Panc1 (cell line): ENCODE measurements at regions not wholly inside any gene's neighbourhood (a gene's known extent, or its start where the extent isn't known, plus 50 kb on each side); places are given as distances from the start of the nearest gene placed in this dataset.

ENCODE experiments used
- ATAC-seq: fragments of 200-7000 bp; cut with Tn5 transposase; 2 replicates; pipeline ENCODE4 v1.9.1; 2020; ENCODE audit warnings: mild to moderate bottlenecking, moderate library complexity
- BruUV-seq: library from RNA; stranded (reverse); fragments of 400-500 nt; replicated peaks from 2 replicates; lab custom pipeline; 2021; lab: Mats Ljungman, UMichigan
- CTCF ChIA-PET: fragments of 300-600 bp; sonication (Branson Sonifier 250); formaldehyde crosslinking; loops from one replicate; lab custom pipeline; 2022; ENCODE audit warnings: antibody characterized with exemption; lab: Charles Lee
- POLR2A ChIA-PET: fragments of 300-600 bp; sonication (Branson Sonifier 250); formaldehyde crosslinking; loops from one replicate; lab custom pipeline; 2022; ENCODE audit warnings: antibody characterized with exemption; lab: Charles Lee
- DNase-seq: peaks from one replicate; pipeline ENCODE4 v3.0.0-alpha.2; 2010; ENCODE audit warnings: low read depth, low spot score
- H3K27ac ChIP-seq: 2 replicates; pipeline ENCODE4 v1.5.1; 2011; ENCODE audit warnings: mild to moderate bottlenecking, low read length, inconsistent platforms
- H3K27me3 ChIP-seq: fragments of 200-500 bp; sonication (Bioruptor generic); 2 replicates; pipeline ENCODE4 v1.6.0; 2014; ENCODE audit warnings: low read length, inconsistent platforms; ENCODE audit not compliant: control insufficient read depth, insufficient read depth
- H3K36me3 ChIP-seq: fragments of 200-500 bp; sonication (Bioruptor generic); 2 replicates; pipeline ENCODE4 v1.5.1; 2014; ENCODE audit warnings: inconsistent platforms, mild to moderate bottlenecking, low read length, moderate library complexity; ENCODE audit not compliant: control insufficient read depth, insufficient read depth
- H3K4me1 ChIP-seq: 2 replicates; pipeline ENCODE4 v1.5.1; 2011; ENCODE audit warnings: inconsistent platforms, mild to moderate bottlenecking, low read length, moderate library complexity; ENCODE audit not compliant: control insufficient read depth, insufficient read depth
- H3K4me3 ChIP-seq, 2 experiments: 2 replicates each; pipeline ENCODE4 v1.5.1; 2011 to 2012; ENCODE audit warnings: low read depth in 2 of 2, low read length in 2 of 2, mild to moderate bottlenecking in 2 of 2, inconsistent platforms in 1 of 2, moderate library complexity in 1 of 2
- H3K9me3 ChIP-seq: fragments of 200-500 bp; sonication (Bioruptor generic); 2 replicates; pipeline ENCODE4 v1.5.1; 2014; ENCODE audit warnings: low read depth, mild to moderate bottlenecking, inconsistent platforms, low read length, moderate library complexity; ENCODE audit not compliant: control insufficient read depth, insufficient read depth
- POLR2AphosphoS5 ChIP-seq: IDR thresholded peaks from 2 replicates; pipeline ENCODE4 v1.6.1; 2012; ENCODE audit warnings: mild to moderate bottlenecking, low read depth, low read length, moderate library complexity
- REST ChIP-seq, 2 experiments: IDR thresholded peaks; 2 replicates each; pipeline ENCODE4 v1.6.1; 2011 to 2012; ENCODE audit warnings: low read depth in 2 of 2, control low read depth in 1 of 2, low read length in 1 of 2, mild to moderate bottlenecking in 1 of 2, moderate library complexity in 1 of 2; ENCODE audit not compliant: insufficient read depth in 1 of 2
- SIN3A ChIP-seq: IDR thresholded peaks from 2 replicates; pipeline ENCODE4 v1.6.1; 2012; ENCODE audit warnings: low read depth, mild to moderate bottlenecking, low read length, moderate library complexity, borderline replicate concordance; ENCODE audit not compliant: insufficient read depth
- TCF7L2 ChIP-seq: IDR thresholded peaks from 2 replicates; pipeline ENCODE4 v1.6.1; 2011; ENCODE audit warnings: mild to moderate bottlenecking, low read depth, low read length, inconsistent platforms
- in situ Hi-C: cut with HindIII; loops from 2 replicates; pipeline ENCODE4 v1.10.0; 2016; ENCODE audit warnings: low sequenced_read_pairs, low pct_unique_long_range_greater_than_20kb
- intact Hi-C: fragments of 100-400 bp; cut with micrococcal nuclease; formaldehyde crosslinking; loops from one replicate; pipeline ENCODE4 v1.10.0; 2022; ENCODE audit not compliant: unreplicated experiment
- TF ChIP-seq, protein P1 (sequence below): fragments of 450-650 bp; IDR thresholded peaks from 2 replicates; pipeline ENCODE4 v1.5.1; 2017; ENCODE audit warnings: mild to moderate bottlenecking

GRCh38 chr13:64339373-64340063 lies 2890.6 kb downstream of the PCDH9 start:
- in situ Hi-C loops, result no loop called here
- BruUV-seq, result no TSS peak
- POLR2A ChIA-PET, result no interaction called here

DNA sequence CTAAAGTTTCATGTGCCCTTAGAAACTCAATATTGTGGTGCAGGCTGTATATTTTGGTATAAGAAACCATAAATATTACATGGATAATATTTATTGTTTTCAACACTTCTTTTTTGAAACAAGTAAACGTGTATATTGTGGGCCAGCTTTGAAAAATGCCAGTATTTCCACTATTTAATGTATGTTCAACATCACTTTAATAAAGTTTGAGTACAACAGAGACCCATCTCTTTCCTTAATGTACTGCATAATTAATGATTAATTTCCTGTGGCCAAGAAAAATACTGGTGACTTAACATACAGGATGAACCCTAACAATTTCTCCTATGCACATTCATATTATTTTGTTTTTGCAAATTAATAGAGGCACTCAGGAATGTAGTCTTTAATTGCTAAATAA lies 2891.5 kb downstream of the PCDH9 start:
- CTCF ChIA-PET, result no interaction called here
- intact Hi-C loops, result no loop called here

More at GRCh38 chr13:64339373-64340063, 2890.6 kb downstream of the PCDH9 start:
- intact Hi-C loops, result no loop called here
- CTCF ChIA-PET, result no interaction called here
- H3K36me3 ChIP-seq, result no peaks in the 10 kb centered on the region
- no peak overlapping the region for H3K4me3 ChIP-seq
- H3K4me1 ChIP-seq, result no peaks in the 10 kb centered on the region
- H3K9me3 ChIP-seq, result peaks cover 8% of the 10 kb centered on the region
- H3K27me3 ChIP-seq, result no peaks in the 10 kb centered on the region
- H3K27ac ChIP-seq, result no peak overlapping the region
- DNase-seq (no peak), ATAC-seq (no peak)
- no peak for TF ChIP-seq TCF7L2
- TF ChIP-seq POLR2AphosphoS5, result no peak
- TF ChIP-seq REST (IDR thresholded peaks at IDR 0.05; ENCODE audit: insufficient read depth in 1 of 2, low read depth in 2 of 2, low read length in 1 of 2), result no peak
- TF ChIP-seq, protein P1, sequence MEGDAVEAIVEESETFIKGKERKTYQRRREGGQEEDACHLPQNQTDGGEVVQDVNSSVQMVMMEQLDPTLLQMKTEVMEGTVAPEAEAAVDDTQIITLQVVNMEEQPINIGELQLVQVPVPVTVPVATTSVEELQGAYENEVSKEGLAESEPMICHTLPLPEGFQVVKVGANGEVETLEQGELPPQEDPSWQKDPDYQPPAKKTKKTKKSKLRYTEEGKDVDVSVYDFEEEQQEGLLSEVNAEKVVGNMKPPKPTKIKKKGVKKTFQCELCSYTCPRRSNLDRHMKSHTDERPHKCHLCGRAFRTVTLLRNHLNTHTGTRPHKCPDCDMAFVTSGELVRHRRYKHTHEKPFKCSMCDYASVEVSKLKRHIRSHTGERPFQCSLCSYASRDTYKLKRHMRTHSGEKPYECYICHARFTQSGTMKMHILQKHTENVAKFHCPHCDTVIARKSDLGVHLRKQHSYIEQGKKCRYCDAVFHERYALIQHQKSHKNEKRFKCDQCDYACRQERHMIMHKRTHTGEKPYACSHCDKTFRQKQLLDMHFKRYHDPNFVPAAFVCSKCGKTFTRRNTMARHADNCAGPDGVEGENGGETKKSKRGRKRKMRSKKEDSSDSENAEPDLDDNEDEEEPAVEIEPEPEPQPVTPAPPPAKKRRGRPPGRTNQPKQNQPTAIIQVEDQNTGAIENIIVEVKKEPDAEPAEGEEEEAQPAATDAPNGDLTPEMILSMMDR, result no peak
- no peak for TF ChIP-seq SIN3A

More for the DNA sequence above, 2891.5 kb downstream of the PCDH9 start:
- in situ Hi-C loops, result no loop called here
- ATAC-seq (no peak), DNase-seq (no peak)
- peaks cover 11% of the 10 kb centered on the region for H3K9me3 ChIP-seq
- TF ChIP-seq POLR2AphosphoS5 (no peak), REST (IDR thresholded peaks at IDR 0.05; ENCODE audit: insufficient read depth in 1 of 2, low read depth in 2 of 2, low read length in 1 of 2) (no peak), TCF7L2 (no peak), SIN3A (no peak)
- TF ChIP-seq, protein P1, result no peak
- H3K4me1 ChIP-seq, result no peaks in the 10 kb centered on the region
- H3K27me3 ChIP-seq, result no peaks in the 10 kb centered on the region
- H3K36me3 ChIP-seq, result no peaks in the 10 kb centered on the region
- no TSS peak for BruUV-seq
- POLR2A ChIA-PET, result no interaction called here
- no peak overlapping the region for H3K4me3 ChIP-seq
- no peak overlapping the region for H3K27ac ChIP-seq
